HG03439 (cell line): ENCODE measurements at regions not wholly inside any gene's neighbourhood (a gene's known extent, or its start where the extent isn't known, plus 50 kb on each side); places are given as distances from the start of the nearest gene placed in this dataset.
"Not testable (repeated sequence)": the region's sequence is repeated elsewhere in the genome, so short reads cannot be mapped to it uniquely, and the experiment has no call there.

ENCODE experiments used
- ATAC-seq: cut with Tn5 transposase; IDR thresholded peaks from one replicate; pipeline ENCODE4 v1.9.1; 2021; ENCODE audit warnings: mild to moderate bottlenecking, moderate library complexity; ENCODE audit not compliant: unreplicated experiment

GRCh38 chr13:66154976-66155375 is 1075.2 kb downstream of the PCDH9 start:
- ATAC-seq: no peak

- no peak for ATAC-seq
Observed at GRCh38 chr13:66154354-66154753, 1075.8 kb downstream of the PCDH9 start.

DNA sequence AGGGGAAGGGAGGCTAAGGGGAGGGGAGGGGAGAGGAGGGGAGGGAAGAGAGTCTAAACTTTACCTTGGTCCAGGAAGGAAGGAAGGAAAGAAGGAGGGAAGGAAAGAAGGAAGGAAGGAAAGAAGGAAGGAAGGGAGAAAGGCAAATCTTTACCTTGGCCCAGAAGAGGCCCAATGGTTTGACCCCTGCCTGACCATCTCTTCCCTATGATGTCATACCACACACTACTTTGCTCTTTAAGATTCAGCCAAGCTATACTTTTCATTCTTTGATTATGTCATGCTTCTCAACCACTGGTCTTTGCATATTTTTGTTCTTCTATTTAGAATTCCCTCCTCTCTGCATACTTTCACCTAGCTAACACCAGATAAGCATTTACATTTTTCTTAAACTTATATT is 1077.5 kb downstream of the PCDH9 start:
- ATAC-seq: no peak

GRCh38 chr13:66144357-66144756 is 1085.8 kb downstream of the PCDH9 start:
- not testable (repeated sequence) for ATAC-seq

- no peak for ATAC-seq
Observed at GRCh38 chr13:66139701-66140100, 1090.4 kb downstream of the PCDH9 start.

DNA sequence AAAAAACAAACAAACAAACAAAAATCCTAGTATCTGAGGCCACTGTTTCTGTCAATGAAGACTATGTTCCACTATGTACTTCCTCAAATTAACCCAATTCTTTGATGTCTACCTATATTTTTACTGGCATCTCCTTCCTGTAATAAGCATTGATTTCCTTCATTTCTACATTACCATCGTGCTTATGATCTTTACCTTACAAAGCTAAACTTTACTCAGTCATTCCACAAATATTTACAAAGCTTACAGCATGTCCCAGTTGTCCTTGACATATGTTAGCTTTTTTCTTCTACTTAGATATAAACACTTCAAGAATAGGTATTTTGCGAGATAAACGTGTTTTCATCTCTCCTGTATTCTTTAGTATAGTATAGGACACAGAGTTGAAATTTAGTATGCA is 1090.9 kb downstream of the PCDH9 start:
- ATAC-seq: no peak

- peak; percentile 93 for ATAC-seq
Observed at GRCh38 chr13:66138172-66138811, 1091.8 kb downstream of the PCDH9 start.

DNA sequence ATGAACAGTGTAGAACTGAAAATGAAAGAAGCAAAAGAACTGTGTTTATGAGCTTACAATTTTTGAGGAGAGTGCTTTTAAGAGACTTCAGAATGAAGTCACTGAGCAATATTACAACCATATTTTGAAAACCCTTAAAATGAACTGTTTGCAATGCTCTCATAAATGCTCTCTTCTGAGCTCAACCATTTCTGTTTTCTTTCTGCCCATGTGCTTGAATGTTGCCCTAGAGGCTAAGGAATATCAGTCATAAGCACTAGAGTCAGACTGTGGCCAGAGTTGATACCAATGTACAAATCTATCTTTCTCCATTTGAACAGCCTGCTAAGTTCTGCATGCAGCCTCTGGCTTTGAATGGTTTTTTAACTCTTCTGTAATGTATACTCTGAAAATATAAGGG is 1092.8 kb downstream of the PCDH9 start:
- ATAC-seq: peak; percentile 34

GRCh38 chr13:66128692-66129269 is 1101.4 kb downstream of the PCDH9 start:
- peak; percentile 84 for ATAC-seq

GRCh38 chr13:66128201-66128600 is 1101.9 kb downstream of the PCDH9 start:
- ATAC-seq: no peak

DNA sequence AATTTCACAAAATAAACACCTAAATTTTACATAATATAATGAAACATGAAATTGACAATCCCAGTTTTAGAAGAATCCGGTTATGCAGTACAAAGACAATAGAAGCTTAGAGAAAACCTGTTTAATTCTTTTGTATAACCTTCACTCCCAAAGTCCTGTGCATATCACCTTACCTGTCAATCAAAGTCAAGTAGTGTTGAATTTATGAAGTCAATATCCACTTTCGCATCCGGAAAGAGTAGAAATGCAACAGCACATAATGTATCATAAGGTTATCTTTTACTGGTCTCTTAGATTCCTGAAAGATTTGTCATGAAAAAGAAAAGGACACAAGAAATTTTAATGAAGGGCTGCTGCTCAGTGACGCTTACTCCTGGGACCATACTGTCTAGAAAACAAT is 1112.6 kb downstream of the PCDH9 start:
- no peak for ATAC-seq

DNA sequence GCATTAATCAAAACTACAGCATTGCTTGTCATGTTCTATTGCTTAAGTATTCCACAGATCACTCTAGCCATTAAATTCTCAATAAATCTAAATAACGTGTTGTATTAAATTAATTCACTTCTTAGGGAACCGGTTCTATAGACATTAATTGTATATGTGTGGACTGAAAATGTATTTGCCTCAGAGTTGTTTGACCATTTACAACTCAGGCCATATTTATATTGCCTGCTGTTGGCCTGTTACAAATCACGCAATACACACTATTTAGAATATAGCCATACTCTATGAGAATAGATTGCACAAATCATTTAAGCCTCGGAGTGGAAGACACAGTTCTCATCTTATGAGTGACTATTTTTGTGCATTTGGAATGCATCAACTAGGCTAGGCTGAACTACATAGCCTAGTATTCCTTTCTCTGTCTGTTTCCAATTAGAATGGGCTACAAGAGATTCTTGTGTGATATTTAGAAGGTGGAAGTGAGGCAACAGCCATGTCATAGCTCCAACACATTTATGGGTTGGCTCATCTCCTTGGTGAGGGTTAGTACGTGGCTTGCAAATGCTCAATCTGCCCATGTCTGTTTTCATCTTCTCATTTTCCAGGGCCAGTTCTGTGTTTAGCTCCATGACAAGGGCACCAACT is 1116.1 kb downstream of the PCDH9 start:
- no peak for ATAC-seq

GRCh38 chr13:66111628-66112027 is 1118.5 kb downstream of the PCDH9 start:
- ATAC-seq: no peak

- ATAC-seq: no peak
Observed at GRCh38 chr13:66106246-66106645, 1123.9 kb downstream of the PCDH9 start.

DNA sequence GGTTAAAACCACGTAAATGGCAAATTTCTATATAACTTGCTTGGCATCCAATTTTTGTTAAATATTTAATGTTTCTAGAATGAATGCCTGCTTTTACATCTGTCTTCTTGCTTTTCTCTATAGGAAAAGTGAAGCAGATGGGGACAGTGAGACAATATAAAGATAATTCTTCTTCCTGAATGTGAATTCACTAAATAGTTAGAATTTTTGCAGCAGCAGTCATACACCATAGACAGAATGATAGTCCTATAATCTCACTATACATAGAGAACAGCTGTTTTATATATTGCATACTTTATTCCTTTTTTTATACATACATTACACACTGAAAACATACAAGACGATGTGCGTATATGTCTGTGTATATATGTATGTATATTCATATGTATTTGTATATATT is 1127.3 kb downstream of the PCDH9 start:
- no peak for ATAC-seq

- ATAC-seq: no peak
Observed at GRCh38 chr13:66099825-66100224, 1130.3 kb downstream of the PCDH9 start.

GRCh38 chr13:66098931-66099628 is 1131.1 kb downstream of the PCDH9 start:
- ATAC-seq: no peak

DNA sequence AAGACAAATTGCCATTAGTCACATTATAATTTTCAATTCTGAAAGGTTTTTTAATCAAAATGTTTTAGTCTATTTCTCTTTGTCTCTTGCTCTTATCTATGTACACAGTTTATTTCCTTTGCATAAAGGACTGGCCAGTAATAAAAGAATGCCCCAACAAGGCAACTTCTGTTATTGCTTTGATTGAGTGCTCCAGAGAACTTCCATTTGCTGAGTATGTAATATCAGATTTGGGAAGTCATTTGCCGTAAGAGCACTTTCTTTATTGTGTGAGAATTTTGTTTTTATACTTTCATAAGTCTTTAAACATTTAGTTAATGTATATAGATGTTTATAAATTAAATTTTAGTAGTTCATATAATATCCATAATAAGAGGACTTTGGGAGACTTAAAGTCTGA is 1140.4 kb downstream of the PCDH9 start:
- ATAC-seq: no peak

DNA sequence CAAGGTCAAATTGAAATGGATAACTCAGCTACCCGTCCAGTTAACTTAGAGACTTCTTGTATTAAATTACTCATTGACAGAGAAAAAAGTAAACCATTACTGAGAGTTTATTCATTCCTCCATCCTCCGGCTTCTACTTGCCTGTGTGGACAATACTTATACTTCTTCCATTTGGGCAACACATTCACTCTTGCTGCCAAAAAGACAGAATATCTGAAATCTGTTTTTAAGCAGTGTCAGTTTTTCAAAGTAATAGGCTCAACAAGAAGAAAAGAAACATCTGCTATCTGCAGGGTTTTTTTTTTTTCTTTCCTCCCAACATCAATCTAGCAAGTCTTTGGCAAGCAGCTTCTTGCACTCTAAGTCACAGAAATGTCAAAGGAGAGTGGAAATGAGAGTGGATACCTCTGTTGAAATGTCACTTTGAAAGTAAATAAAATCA is 1142.8 kb downstream of the PCDH9 start:
- ATAC-seq: no peak

- no peak for ATAC-seq
Observed at GRCh38 chr13:66077132-66077689, 1152.9 kb downstream of the PCDH9 start.

- no peak for ATAC-seq
Observed at GRCh38 chr13:66076417-66076816, 1153.7 kb downstream of the PCDH9 start.
